Panc1 (cell line): ENCODE measurements at regions not wholly inside any gene's neighbourhood (a gene's known extent, or its start where the extent isn't known, plus 50 kb on each side); places are given as distances from the start of the nearest gene placed in this dataset.
"Not testable (repeated sequence)": the region's sequence is repeated elsewhere in the genome, so short reads cannot be mapped to it uniquely, and the experiment has no call there.

Experiments
- SIN3A ChIP-seq: IDR thresholded peaks from 2 replicates; pipeline ENCODE4 v1.6.1; 2012; ENCODE audit warnings: low read depth, mild to moderate bottlenecking, low read length, moderate library complexity, borderline replicate concordance; ENCODE audit not compliant: insufficient read depth
- TF ChIP-seq, protein P1 (sequence below): fragments of 450-650 bp; IDR thresholded peaks from 2 replicates; pipeline ENCODE4 v1.5.1; 2017; ENCODE audit warnings: mild to moderate bottlenecking

- not testable (repeated sequence) for TF ChIP-seq SIN3A
- TF ChIP-seq, protein P1, sequence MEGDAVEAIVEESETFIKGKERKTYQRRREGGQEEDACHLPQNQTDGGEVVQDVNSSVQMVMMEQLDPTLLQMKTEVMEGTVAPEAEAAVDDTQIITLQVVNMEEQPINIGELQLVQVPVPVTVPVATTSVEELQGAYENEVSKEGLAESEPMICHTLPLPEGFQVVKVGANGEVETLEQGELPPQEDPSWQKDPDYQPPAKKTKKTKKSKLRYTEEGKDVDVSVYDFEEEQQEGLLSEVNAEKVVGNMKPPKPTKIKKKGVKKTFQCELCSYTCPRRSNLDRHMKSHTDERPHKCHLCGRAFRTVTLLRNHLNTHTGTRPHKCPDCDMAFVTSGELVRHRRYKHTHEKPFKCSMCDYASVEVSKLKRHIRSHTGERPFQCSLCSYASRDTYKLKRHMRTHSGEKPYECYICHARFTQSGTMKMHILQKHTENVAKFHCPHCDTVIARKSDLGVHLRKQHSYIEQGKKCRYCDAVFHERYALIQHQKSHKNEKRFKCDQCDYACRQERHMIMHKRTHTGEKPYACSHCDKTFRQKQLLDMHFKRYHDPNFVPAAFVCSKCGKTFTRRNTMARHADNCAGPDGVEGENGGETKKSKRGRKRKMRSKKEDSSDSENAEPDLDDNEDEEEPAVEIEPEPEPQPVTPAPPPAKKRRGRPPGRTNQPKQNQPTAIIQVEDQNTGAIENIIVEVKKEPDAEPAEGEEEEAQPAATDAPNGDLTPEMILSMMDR = not testable (repeated sequence)
Measured at GRCh38 chr5:67837225-67837624, 378.3 kb upstream of the PIK3R1 start.
